GM06990 (cell line): ENCODE measurements at regions not wholly inside any gene's neighbourhood (a gene's known extent, or its start where the extent isn't known, plus 50 kb on each side); places are given as distances from the start of the nearest gene placed in this dataset.

Source experiments
- DNase-seq: peaks from one replicate; pipeline ENCODE4 v3.0.0-alpha.2; 2011; ENCODE audit not compliant: insufficient read length; ENCODE audit errors: extremely low read depth
- H3K27me3 ChIP-seq: replicated peaks from 2 replicates; pipeline ENCODE4 v1.6.0; 2011; ENCODE audit warnings: low read length; ENCODE audit not compliant: control insufficient read depth, insufficient read depth
- H3K36me3 ChIP-seq: 2 replicates; pipeline ENCODE4 v1.5.1; 2011; ENCODE audit warnings: low read length; ENCODE audit not compliant: control insufficient read depth, insufficient read depth
- H3K4me3 ChIP-seq: replicated peaks from 2 replicates; pipeline ENCODE4 v1.5.1; 2011; ENCODE audit warnings: low read depth, mild to moderate bottlenecking, control low read depth, low read length
- CTCF ChIP-seq: IDR thresholded peaks from 2 replicates; pipeline ENCODE4 v1.5.1; 2011; ENCODE audit warnings: low read length, control low read depth, mild to moderate bottlenecking, inconsistent platforms; ENCODE audit not compliant: insufficient read depth, poor library complexity, severe bottlenecking

GRCh38 chr4:25560605-25561004 is 95.0 kb upstream of the SLC34A2 start:
- TF ChIP-seq CTCF, result no peak
- H3K4me3 ChIP-seq, result no peak overlapping the region
- DNase-seq, result no peak
- no peaks in the 10 kb centered on the region for H3K36me3 ChIP-seq
- H3K27me3 ChIP-seq, result no peaks in the 10 kb centered on the region

- no peak for DNase-seq
- Histone ChIP-seq H3K27me3 (no peaks in the 10 kb centered on the region), H3K4me3 (no peak overlapping the region), H3K36me3 (no peaks in the 10 kb centered on the region)
- TF ChIP-seq CTCF, result no peak
Measured at GRCh38 chr4:25563071-25563564, 92.5 kb upstream of the SLC34A2 start.

- no peak overlapping the region for H3K4me3 ChIP-seq
- DNase-seq, result no peak
- no peak for TF ChIP-seq CTCF
- no peaks in the 10 kb centered on the region for H3K27me3 ChIP-seq
- no peaks in the 10 kb centered on the region for H3K36me3 ChIP-seq
Measured at GRCh38 chr4:25564836-25565235, 90.8 kb upstream of the SLC34A2 start.

GRCh38 chr4:25567253-25567652 is 88.4 kb upstream of the SLC34A2 start:
- DNase-seq, result no peak
- no peak for TF ChIP-seq CTCF
- H3K4me3 ChIP-seq, result no peak overlapping the region
- no peaks in the 10 kb centered on the region for H3K27me3 ChIP-seq
- no peaks in the 10 kb centered on the region for H3K36me3 ChIP-seq

- DNase-seq, result no peak
- H3K4me3 ChIP-seq, result no peak overlapping the region
- no peak for TF ChIP-seq CTCF
- H3K36me3 ChIP-seq, result no peaks in the 10 kb centered on the region
- H3K27me3 ChIP-seq, result no peaks in the 10 kb centered on the region
Measured at GRCh38 chr4:25569716-25570115, 85.9 kb upstream of the SLC34A2 start.

- Histone ChIP-seq H3K27me3 (no peaks in the 10 kb centered on the region; the same call in none of the 2 replicates), H3K4me3 (no peak overlapping the region), H3K36me3 (no peaks in the 10 kb centered on the region)
- no peak for DNase-seq
- no peak for TF ChIP-seq CTCF
Measured at GRCh38 chr4:25575611-25576010, 80.0 kb upstream of the SLC34A2 start.
